Esophagus squamous epithelium (tissue), 5 donors: ENCODE measurements at regions not wholly inside any gene's neighbourhood (a gene's known extent, or its start where the extent isn't known, plus 50 kb on each side); places are given as distances from the start of the nearest gene placed in this dataset.

ENCODE experiments used
- DNase-seq: peaks from one replicate; lab custom pipeline; 2025; lab: John Stamatoyannopoulos, UW
- H3K27ac ChIP-seq, 4 donors: fragments of 200-600 bp; sonication (generic); one replicate each; pipeline ENCODE4 v1.5.1; 2016 to 2019; ENCODE audit warnings: mild to moderate bottlenecking in 1 of 4
- H3K27me3 ChIP-seq, 4 donors: fragments of 200-600 bp; sonication (generic); 1 replicate in 3 of 4; 2 replicates in 1 of 4; pipeline versions ENCODE4 v1.5.1 to v1.6.0; 2017 to 2021; ENCODE audit warnings: antibody characterized with exemption in 1 of 4
- H3K36me3 ChIP-seq, 3 donors: fragments of 200-600 bp; sonication (generic); one replicate each; pipeline ENCODE4 v1.5.1; 2016 to 2019
- H3K4me1 ChIP-seq, 3 donors: fragments of 200-600 bp; sonication (generic); one replicate each; pipeline ENCODE4 v1.5.1; 2017 to 2019
- H3K4me3 ChIP-seq, 4 donors: fragments of 200-600 bp; sonication (generic); 1 replicate in 3 of 4; 2 replicates in 1 of 4; pipeline ENCODE4 v1.5.1; 2016 to 2019; ENCODE audit warnings: mild to moderate bottlenecking in 2 of 4, moderate library complexity in 1 of 4
- H3K9me3 ChIP-seq, 3 donors: fragments of 200-600 bp; sonication (generic); one replicate each; pipeline ENCODE4 v1.5.1; 2016 to 2019
- POLR2A ChIP-seq, 4 donors: fragments of 450-650 bp; IDR thresholded peaks; one replicate each; pipeline ENCODE4 v1.6.1; 2017; ENCODE audit warnings: antibody characterized with exemption in 4 of 4, mild to moderate bottlenecking in 4 of 4, moderate library complexity in 3 of 4
- WGBS, 2 donors: methylation state at CpG; one replicate each; pipeline ENCODE4 v1.1.5; 2018; 5-methylcytosine and 5-hydroxymethylcytosine counted together
- intact Hi-C: fragments of 100-400 bp; cut with DNase I; formaldehyde crosslinking; loops from one replicate; pipeline ENCODE4 v1.15.0; 2022
- TF ChIP-seq, protein P1 (sequence below), 6 experiments: fragments of 450-650 bp in 4 of 6; fragments of 200-600 bp in 2 of 6; sonication (generic) in 2 of 6; IDR thresholded peaks; one replicate each; pipeline ENCODE4 v1.5.1; 2016 to 2019; ENCODE audit warnings: antibody characterized with exemption in 6 of 6, mild to moderate bottlenecking in 4 of 6, moderate library complexity in 4 of 6
- donor health status: DM: yes; HTN: yes; CAD: no.

DNA sequence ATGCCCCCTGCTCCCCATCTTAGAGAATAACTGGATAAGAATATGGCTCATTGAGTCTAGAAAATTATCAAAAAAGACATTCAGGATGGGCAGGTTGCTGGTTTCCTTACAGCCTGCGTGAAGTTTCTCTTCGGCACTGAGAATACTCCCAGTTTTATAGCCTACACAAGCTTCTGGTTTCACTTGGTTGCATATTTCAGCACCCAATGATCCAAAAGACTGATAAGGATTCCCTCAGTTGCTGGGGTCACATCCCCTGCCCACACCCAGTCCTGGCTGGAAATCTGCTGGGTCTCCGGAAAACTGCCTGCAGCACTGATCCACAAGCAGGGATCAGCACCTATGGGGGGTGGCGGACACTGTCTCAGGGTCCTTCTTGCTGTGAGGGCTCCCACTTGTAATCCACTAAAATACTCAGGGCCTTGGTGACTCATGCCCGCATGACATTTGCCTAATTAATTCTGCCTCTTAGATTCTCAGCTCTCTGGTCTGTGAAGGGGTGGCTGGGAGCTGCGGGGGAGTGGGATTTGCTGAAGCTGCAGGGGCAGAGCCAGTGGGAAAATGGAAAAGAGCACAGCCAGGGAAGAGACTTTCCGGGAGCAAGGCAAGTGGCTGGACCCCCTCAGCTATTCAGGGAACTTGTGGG, 142.5 kb downstream of the ZNF648 start:
- 61 to 68% methylated on average over 7 of the region's 7 CpGs for WGBS, 2 donors
- Histone ChIP-seq H3K36me3 (no peaks in the 10 kb centered on the region), H3K27ac (no peak overlapping the region), H3K4me3 (no peak overlapping the region), H3K27me3 (peaks cover 0 to 12% (median 0%) of the 10 kb centered on the region in 4 donors), H3K9me3 (no peaks in the 10 kb centered on the region), H3K4me1 (no peaks in the 10 kb centered on the region)
- TF ChIP-seq POLR2A (IDR thresholded peaks at IDR 0.05): no peak
- TF ChIP-seq, protein P1, sequence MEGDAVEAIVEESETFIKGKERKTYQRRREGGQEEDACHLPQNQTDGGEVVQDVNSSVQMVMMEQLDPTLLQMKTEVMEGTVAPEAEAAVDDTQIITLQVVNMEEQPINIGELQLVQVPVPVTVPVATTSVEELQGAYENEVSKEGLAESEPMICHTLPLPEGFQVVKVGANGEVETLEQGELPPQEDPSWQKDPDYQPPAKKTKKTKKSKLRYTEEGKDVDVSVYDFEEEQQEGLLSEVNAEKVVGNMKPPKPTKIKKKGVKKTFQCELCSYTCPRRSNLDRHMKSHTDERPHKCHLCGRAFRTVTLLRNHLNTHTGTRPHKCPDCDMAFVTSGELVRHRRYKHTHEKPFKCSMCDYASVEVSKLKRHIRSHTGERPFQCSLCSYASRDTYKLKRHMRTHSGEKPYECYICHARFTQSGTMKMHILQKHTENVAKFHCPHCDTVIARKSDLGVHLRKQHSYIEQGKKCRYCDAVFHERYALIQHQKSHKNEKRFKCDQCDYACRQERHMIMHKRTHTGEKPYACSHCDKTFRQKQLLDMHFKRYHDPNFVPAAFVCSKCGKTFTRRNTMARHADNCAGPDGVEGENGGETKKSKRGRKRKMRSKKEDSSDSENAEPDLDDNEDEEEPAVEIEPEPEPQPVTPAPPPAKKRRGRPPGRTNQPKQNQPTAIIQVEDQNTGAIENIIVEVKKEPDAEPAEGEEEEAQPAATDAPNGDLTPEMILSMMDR (IDR thresholded peaks at IDR 0.05): no peak
- DNase-seq: no peak
- intact Hi-C loops: no loop called here

DNA sequence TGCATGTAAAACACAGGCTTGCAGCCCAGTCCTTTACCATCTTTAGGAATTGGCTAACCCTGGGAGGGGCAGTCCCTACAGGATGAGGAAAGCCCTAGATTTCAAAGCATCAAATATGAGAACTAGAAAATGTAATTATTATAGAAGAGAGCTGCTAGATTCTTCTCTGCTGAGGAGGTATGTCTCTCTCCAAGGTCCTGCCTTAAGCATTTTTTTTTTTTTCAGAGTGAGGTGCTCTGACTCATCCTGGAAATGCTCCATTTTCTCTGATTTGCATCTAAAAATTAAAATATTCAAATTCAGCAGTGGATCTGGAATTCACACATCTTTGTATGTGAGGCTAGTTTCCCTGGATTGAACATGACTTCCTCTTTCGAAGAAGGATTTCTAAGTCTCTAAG, 149.8 kb downstream of the ZNF648 start:
- H3K4me1 ChIP-seq: no peaks in the 10 kb centered on the region
- no peak for DNase-seq
- no peak overlapping the region for H3K27ac ChIP-seq
- WGBS, 2 donors: 69 to 90% methylated on average over 1 of the region's 1 CpG
- no peak for TF ChIP-seq POLR2A (IDR thresholded peaks at IDR 0.05)
- TF ChIP-seq, protein P1 (IDR thresholded peaks at IDR 0.05): no peak
- no peaks in the 10 kb centered on the region for H3K36me3 ChIP-seq
- H3K9me3 ChIP-seq: no peaks in the 10 kb centered on the region
- intact Hi-C loops: no loop called here
- peaks cover 0 to 6% (median 0%) of the 10 kb centered on the region in 4 donors for H3K27me3 ChIP-seq
- no peak overlapping the region for H3K4me3 ChIP-seq

DNA sequence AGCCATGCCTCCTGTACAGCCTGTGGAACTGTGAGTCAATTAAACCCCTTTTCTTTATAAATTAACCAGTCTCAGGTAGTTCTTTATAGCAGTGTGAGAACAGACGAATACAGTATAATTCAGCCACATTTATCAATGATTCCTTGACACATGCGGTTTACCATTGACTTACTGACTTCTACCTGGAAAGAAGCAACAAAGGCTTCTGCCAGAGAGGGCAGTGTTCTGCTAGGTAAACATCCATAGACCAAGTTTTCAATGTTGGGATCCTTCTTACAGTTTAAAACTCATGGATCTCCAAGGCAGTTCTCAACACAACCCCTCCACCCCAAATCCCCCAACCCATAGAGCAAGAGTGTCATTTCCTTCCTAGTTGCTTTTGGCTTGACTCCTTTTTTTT, 150.6 kb downstream of the ZNF648 start:
- no peak for TF ChIP-seq POLR2A (IDR thresholded peaks at IDR 0.05)
- TF ChIP-seq, protein P1 (IDR thresholded peaks at IDR 0.05): peak in 1 of 6 experiments; percentile 22
- H3K27me3 ChIP-seq: peaks cover 0 to 6% (median 0%) of the 10 kb centered on the region in 4 donors
- H3K27ac ChIP-seq: no peak overlapping the region
- no peak for DNase-seq
- WGBS, 2 donors: 58 to 66% methylated on average over 2 of the region's 2 CpGs
- H3K9me3 ChIP-seq: no peaks in the 10 kb centered on the region
- H3K36me3 ChIP-seq: no peaks in the 10 kb centered on the region
- no peaks in the 10 kb centered on the region for H3K4me1 ChIP-seq
- H3K4me3 ChIP-seq: no peak overlapping the region
- intact Hi-C loops: no loop called here

DNA sequence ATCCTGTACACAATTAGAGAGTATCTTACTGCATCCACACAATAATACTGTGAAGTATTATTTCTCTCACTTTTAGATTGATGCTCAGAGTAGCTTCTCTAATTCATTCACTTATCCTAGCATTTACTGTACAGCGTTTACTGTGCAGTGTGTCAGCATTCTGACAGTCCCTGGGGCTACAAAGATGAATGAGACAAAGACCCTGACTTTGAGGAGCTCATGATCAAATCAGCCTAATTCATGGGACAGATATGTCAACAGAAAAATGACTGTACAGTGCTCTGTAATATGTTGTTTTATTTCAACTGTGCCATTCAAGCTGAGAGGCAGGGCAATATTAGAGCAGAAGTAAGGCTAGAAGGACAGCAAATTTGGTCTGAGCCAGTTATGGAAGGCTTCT, 152.5 kb downstream of the ZNF648 start:
- no peaks in the 10 kb centered on the region for H3K36me3 ChIP-seq
- intact Hi-C loops: no loop called here

DNA sequence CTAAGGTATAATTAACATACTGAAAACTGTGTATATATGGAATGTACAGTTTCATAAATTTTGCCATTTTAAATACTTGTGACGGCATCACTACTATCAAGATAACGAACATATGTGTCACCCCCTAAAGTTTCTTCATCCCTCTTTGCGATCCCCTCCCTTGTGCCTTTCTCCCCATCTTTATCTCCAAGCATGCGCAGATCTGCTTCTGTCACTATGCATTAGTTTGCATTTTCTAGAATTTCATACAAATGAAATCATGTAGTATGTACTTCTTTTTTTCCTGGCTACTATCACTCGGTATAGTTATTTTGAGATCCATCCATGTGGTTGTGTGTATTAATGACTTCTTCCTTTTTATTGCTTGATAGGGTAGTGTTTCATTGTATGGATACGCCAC, 154.9 kb downstream of the ZNF648 start:
- TF ChIP-seq POLR2A (IDR thresholded peaks at IDR 0.05): no peak
- TF ChIP-seq, protein P1 (IDR thresholded peaks at IDR 0.05): no peak
- WGBS, 2 donors: 83 to 84% methylated on average over 6 of the region's 6 CpGs
- intact Hi-C loops: no loop called here

More for the DNA sequence above, 152.5 kb downstream of the ZNF648 start:
- H3K4me1 ChIP-seq: no peaks in the 10 kb centered on the region
- H3K27ac ChIP-seq: no peak overlapping the region
- H3K4me3 ChIP-seq: no peak overlapping the region
- DNase-seq: no peak
- WGBS, 2 donors: 50 to 57% methylated on average over 1 of the region's 1 CpG
- H3K27me3 ChIP-seq: peaks cover 0 to 6% (median 0%) of the 10 kb centered on the region in 4 donors
- H3K9me3 ChIP-seq: no peaks in the 10 kb centered on the region
- TF ChIP-seq POLR2A (IDR thresholded peaks at IDR 0.05): no peak
- TF ChIP-seq, protein P1 (IDR thresholded peaks at IDR 0.05): no peak

More for the DNA sequence above, 154.9 kb downstream of the ZNF648 start:
- Histone ChIP-seq H3K36me3 (no peaks in the 10 kb centered on the region), H3K4me1 (no peaks in the 10 kb centered on the region), H3K27ac (no peak overlapping the region), H3K9me3 (no peaks in the 10 kb centered on the region), H3K27me3 (peaks cover 0 to 10% (median 0%) of the 10 kb centered on the region in 4 donors), H3K4me3 (no peak overlapping the region)
- DNase-seq: no peak
